Neural cell (in vitro differentiated cells): ENCODE measurements at regions not wholly inside any gene's neighbourhood (a gene's known extent, or its start where the extent isn't known, plus 50 kb on each side); places are given as distances from the start of the nearest gene placed in this dataset.
A peak's percentile ranks its signal among the peaks of the same experiment; 100 is the strongest.

Experiments used
- H2AFZ ChIP-seq: fragments of 200-600, 300-800 bp; sonication (generic), shearing (Covaris generic); 2 replicates; pipeline ENCODE4 v1.6.0; 2014; ENCODE audit warnings: low read depth, mild to moderate bottlenecking, antibody characterized with exemption, low read length, moderate library complexity
- H3F3A ChIP-seq: fragments of 200-600 bp; shearing (Covaris generic); 2 replicates; pipeline ENCODE4 v1.6.1; 2016; ENCODE audit warnings: mild to moderate bottlenecking, moderate library complexity, mixed read lengths, antibody characterized with exemption, low read length; ENCODE audit not compliant: insufficient read depth, poor library complexity, severe bottlenecking
- H3K27ac ChIP-seq: fragments of 200-600, 300-800 bp; sonication (generic), shearing (Covaris generic); 2 replicates; pipeline ENCODE4 v1.5.1; 2014; ENCODE audit warnings: mild to moderate bottlenecking, low read length, moderate library complexity
- H3K27me3 ChIP-seq: fragments of 300-800, 200-600 bp; sonication (generic), shearing (Covaris generic); 2 replicates; pipeline ENCODE4 v1.6.0; 2014; ENCODE audit warnings: mild to moderate bottlenecking, low read depth, low read length, moderate library complexity; ENCODE audit not compliant: insufficient read depth
- H3K36me3 ChIP-seq: fragments of 300-800, 200-600 bp; sonication (generic), shearing (Covaris generic); 2 replicates; pipeline ENCODE4 v1.5.1; 2014; ENCODE audit warnings: mild to moderate bottlenecking, antibody characterized with exemption, low read length, moderate library complexity; ENCODE audit not compliant: insufficient read depth
- H3K4me2 ChIP-seq: fragments of 300-800, 200-600 bp; sonication (generic), shearing (Covaris generic); 2 replicates; pipeline ENCODE4 v1.6.0; 2014; ENCODE audit warnings: mild to moderate bottlenecking, low read length
- H3K4me3 ChIP-seq: fragments of 300-800, 200-600 bp; sonication (generic), shearing (Covaris generic); 2 replicates; pipeline ENCODE4 v1.5.1; 2014; ENCODE audit warnings: mild to moderate bottlenecking, low read length, moderate library complexity
- H3K79me2 ChIP-seq: fragments of 200-600 bp; shearing (Covaris generic); replicated peaks from 2 replicates; pipeline ENCODE4 v1.6.0; 2014; ENCODE audit warnings: mild to moderate bottlenecking, low read length, moderate library complexity; ENCODE audit not compliant: insufficient read depth
- H3K9ac ChIP-seq: fragments of 300-800, 200-600 bp; sonication (generic), shearing (Covaris generic); 2 replicates; pipeline ENCODE4 v1.6.1; 2016; ENCODE audit warnings: mild to moderate bottlenecking, low read length, mixed read lengths
- H3K9me2 ChIP-seq: fragments of 200-600 bp; shearing (Covaris generic); 2 replicates; pipeline ENCODE4 v1.6.1; 2016; ENCODE audit warnings: mild to moderate bottlenecking, low read length, mixed read lengths; ENCODE audit not compliant: insufficient read depth
- H3K9me3 ChIP-seq: fragments of 200-600, 300-800 bp; sonication (generic), shearing (Covaris generic); 2 replicates; pipeline ENCODE4 v1.6.1; 2016; ENCODE audit warnings: mild to moderate bottlenecking, mixed run types, low read length, moderate library complexity, mixed read lengths
- H4K20me1 ChIP-seq: fragments of 200-600 bp; shearing (Covaris generic); 2 replicates; pipeline ENCODE4 v1.6.1; 2016; ENCODE audit warnings: mild to moderate bottlenecking, mixed run types; ENCODE audit not compliant: insufficient read depth
- CTCF ChIP-seq: fragments of 450-650 bp; IDR thresholded peaks from 2 replicates; pipeline ENCODE4 v1.5.1; 2014; ENCODE audit warnings: antibody characterized with exemption, mild to moderate bottlenecking, moderate library complexity; ENCODE audit not compliant: poor library complexity, severe bottlenecking
- EP300 ChIP-seq: fragments of 450-650 bp; conservative IDR thresholded peaks from 2 replicates; pipeline ENCODE4 v1.6.1; 2014; ENCODE audit warnings: antibody characterized with exemption, mild to moderate bottlenecking, moderate library complexity; ENCODE audit not compliant: poor library complexity, severe bottlenecking
- EZH2 ChIP-seq: fragments of 200-600, 300-800 bp; shearing (Covaris generic), sonication (generic); IDR thresholded peaks from 2 replicates; pipeline ENCODE4 v1.6.1; 2014; ENCODE audit warnings: antibody characterized with exemption, low read length, borderline replicate concordance, mild to moderate bottlenecking; ENCODE audit not compliant: insufficient read depth, poor library complexity, severe bottlenecking
- MXI1 ChIP-seq: fragments of 450-650 bp; conservative IDR thresholded peaks from 2 replicates; pipeline ENCODE4 v1.6.1; 2014; ENCODE audit warnings: antibody characterized with exemption, mild to moderate bottlenecking; ENCODE audit not compliant: poor library complexity, severe bottlenecking
- POLR2AphosphoS5 ChIP-seq: IDR thresholded peaks from 2 replicates; pipeline ENCODE4 v1.6.1; 2012
- RAD21 ChIP-seq: fragments of 450-650 bp; conservative IDR thresholded peaks from 2 replicates; pipeline ENCODE4 v1.6.1; 2014; ENCODE audit warnings: antibody characterized with exemption, mild to moderate bottlenecking, moderate library complexity
- REST ChIP-seq: IDR thresholded peaks from 2 replicates; pipeline ENCODE4 v1.6.1; 2012; ENCODE audit warnings: borderline replicate concordance
- SMC3 ChIP-seq: fragments of 450-650 bp; conservative IDR thresholded peaks from 2 replicates; pipeline ENCODE4 v1.6.1; 2014; ENCODE audit warnings: antibody characterized with exemption, mild to moderate bottlenecking, moderate library complexity; ENCODE audit not compliant: poor library complexity
- TAF1 ChIP-seq: IDR thresholded peaks from 2 replicates; pipeline ENCODE4 v1.6.1; 2012; ENCODE audit warnings: low read depth

GRCh38 chr13:69649063-69649392, 458.6 kb upstream of the ATXN8OS start:
- Histone ChIP-seq H3K4me3 (no peak overlapping the region), H3K27me3 (no peaks in the 10 kb centered on the region), H2AFZ (no peak overlapping the region), H3K36me3 (no peaks in the 10 kb centered on the region), H3K79me2 (no peaks in the 10 kb centered on the region), H4K20me1 (no peaks in the 10 kb centered on the region), H3F3A (no peaks in the 10 kb centered on the region), H3K27ac (no peak overlapping the region), H3K9me2 (no peaks in the 10 kb centered on the region), H3K9ac (no peak overlapping the region), H3K4me2 (no peak overlapping the region), H3K9me3 (peaks cover 7% of the 10 kb centered on the region)
- TF ChIP-seq CTCF: no peak
- no peak for TF ChIP-seq POLR2AphosphoS5
- no peak for TF ChIP-seq EZH2
- TF ChIP-seq RAD21: no peak
- TF ChIP-seq TAF1: no peak
- TF ChIP-seq MXI1: no peak
- TF ChIP-seq SMC3: no peak
- no peak for TF ChIP-seq REST
- TF ChIP-seq EP300: no peak

- Histone ChIP-seq H3K27me3 (no peaks in the 10 kb centered on the region), H3F3A (no peaks in the 10 kb centered on the region), H3K79me2 (no peaks in the 10 kb centered on the region), H3K36me3 (no peaks in the 10 kb centered on the region), H3K4me2 (no peak overlapping the region), H2AFZ (no peak overlapping the region), H3K9ac (no peak overlapping the region), H3K9me2 (no peaks in the 10 kb centered on the region), H3K27ac (no peak overlapping the region), H3K4me3 (no peak overlapping the region), H3K9me3 (peaks cover 7% of the 10 kb centered on the region), H4K20me1 (no peaks in the 10 kb centered on the region)
- TF ChIP-seq MXI1: no peak
- peak; percentile 13 for TF ChIP-seq EP300
Observed at GRCh38 chr13:69648340-69649062, 459.1 kb upstream of the ATXN8OS start.

DNA sequence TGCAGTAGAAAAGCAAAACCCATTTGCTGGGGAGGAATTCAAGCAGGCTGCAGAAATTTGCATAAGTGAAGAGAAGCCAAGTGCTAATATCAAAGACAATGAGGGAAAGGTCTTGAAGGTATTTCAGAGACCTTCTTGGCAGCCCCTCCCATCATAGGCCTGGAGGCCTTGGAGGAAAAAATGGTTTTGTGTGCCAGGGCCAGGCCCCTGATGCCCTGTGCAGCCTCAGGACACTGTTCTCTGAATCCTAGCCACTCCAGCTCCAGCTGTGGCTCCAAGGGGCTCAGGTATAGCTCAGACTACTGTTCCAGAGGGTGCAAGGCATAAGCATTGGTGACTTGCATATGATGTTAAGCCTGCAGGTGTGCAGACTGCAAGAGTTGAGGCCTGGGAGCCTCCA, 463.2 kb upstream of the ATXN8OS start:
- Histone ChIP-seq H3K79me2 (no peaks in the 10 kb centered on the region), H2AFZ (no peak overlapping the region), H3F3A (no peaks in the 10 kb centered on the region), H3K4me3 (no peak overlapping the region), H3K36me3 (no peaks in the 10 kb centered on the region), H3K27me3 (no peaks in the 10 kb centered on the region), H3K27ac (no peak overlapping the region), H3K4me2 (no peak overlapping the region), H3K9me3 (peaks cover 7% of the 10 kb centered on the region), H4K20me1 (no peaks in the 10 kb centered on the region), H3K9ac (no peak overlapping the region), H3K9me2 (no peaks in the 10 kb centered on the region)
- TF ChIP-seq POLR2AphosphoS5 (no peak), EP300 (no peak), MXI1 (no peak), CTCF (no peak), TAF1 (no peak), REST (no peak), EZH2 (no peak), RAD21 (no peak)
